ENCODE measurements at regions not wholly inside any gene's neighbourhood (a gene's known extent, or its start where the extent isn't known, plus 50 kb on each side); places are given as distances from the start of the nearest gene placed in this dataset.
A peak's percentile ranks its signal among the peaks of the same experiment; 100 is the strongest.
"Not testable (repeated sequence)": the region's sequence is repeated elsewhere in the genome, so short reads cannot be mapped to it uniquely, and the experiment has no call there.

GRCh38 chr5:110225949-110226348 lies 500.5 kb downstream of the TMEM232 start:
- no peak for DNase-seq

- no peak for DNase-seq
Observed at GRCh38 chr5:110239786-110240185, 486.7 kb downstream of the TMEM232 start.

- DNase-seq, result no peak
Observed at GRCh38 chr5:110242950-110243349, 483.5 kb downstream of the TMEM232 start.

- DNase-seq, result no peak
Observed at GRCh38 chr5:110248921-110249320, 477.6 kb downstream of the TMEM232 start.

- DNase-seq, result no peak
Observed at GRCh38 chr5:110250355-110250754, 476.1 kb downstream of the TMEM232 start.

- DNase-seq, result no peak
Observed at GRCh38 chr5:110250755-110251154, 475.7 kb downstream of the TMEM232 start.

- DNase-seq, result no peak
Observed at GRCh38 chr5:110251366-110251765, 475.1 kb downstream of the TMEM232 start.

GRCh38 chr5:110255194-110255593 lies 471.3 kb downstream of the TMEM232 start:
- no peak for DNase-seq

GRCh38 chr5:110256298-110256697 lies 470.2 kb downstream of the TMEM232 start:
- no peak for DNase-seq

GRCh38 chr5:110257971-110258370 lies 468.5 kb downstream of the TMEM232 start:
- DNase-seq, result no peak

- peak in 5 of 56 donors; percentile 0 to 37 (median 1) for DNase-seq
Observed at GRCh38 chr5:110258460-110259216, 467.8 kb downstream of the TMEM232 start.

- DNase-seq, result no peak
Observed at GRCh38 chr5:110262749-110263148, 463.7 kb downstream of the TMEM232 start.

GRCh38 chr5:110264661-110265060 lies 461.8 kb downstream of the TMEM232 start:
- DNase-seq, result no peak

GRCh38 chr5:110265162-110265561 lies 461.3 kb downstream of the TMEM232 start:
- no peak for DNase-seq

- no peak for DNase-seq
Observed at GRCh38 chr5:110267714-110268113, 458.8 kb downstream of the TMEM232 start.

- DNase-seq, result no peak
Observed at GRCh38 chr5:110268283-110268682, 458.2 kb downstream of the TMEM232 start.

GRCh38 chr5:110268985-110269384 lies 457.5 kb downstream of the TMEM232 start:
- no peak for DNase-seq

GRCh38 chr5:110269478-110270142 lies 456.9 kb downstream of the TMEM232 start:
- DNase-seq, result no peak

GRCh38 chr5:110275878-110276277 lies 450.6 kb downstream of the TMEM232 start:
- no peak for DNase-seq

- DNase-seq, result not testable (repeated sequence)
Observed at GRCh38 chr5:110278449-110278848, 448.0 kb downstream of the TMEM232 start.

- DNase-seq, result not testable (repeated sequence)
Observed at GRCh38 chr5:110284121-110284520, 442.4 kb downstream of the TMEM232 start.

GRCh38 chr5:110288766-110289511 lies 437.5 kb downstream of the TMEM232 start:
- DNase-seq, result no peak
